HFF-Myc (cell line): ENCODE measurements at regions not wholly inside any gene's neighbourhood (a gene's known extent, or its start where the extent isn't known, plus 50 kb on each side); places are given as distances from the start of the nearest gene placed in this dataset.

Experiments
- DNase-seq: peaks from one replicate; pipeline ENCODE4 v3.0.0-alpha.2; 2011; ENCODE audit warnings: low read depth; ENCODE audit errors: extremely low read depth
- H3K4me3 ChIP-seq: replicated peaks from 2 replicates; pipeline ENCODE4 v1.5.1; 2011; ENCODE audit warnings: low read depth, mild to moderate bottlenecking, control low read depth, low read length
- CTCF ChIP-seq: IDR thresholded peaks from 2 replicates; pipeline ENCODE4 v1.5.1; 2012; ENCODE audit warnings: mild to moderate bottlenecking, low read depth, low read length, control low read depth; ENCODE audit errors: missing control alignments

GRCh38 chr7:113717739-113718138 lies 201.1 kb downstream of the PPP1R3A start:
- TF ChIP-seq CTCF: no peak
- no peak overlapping the region for H3K4me3 ChIP-seq
- DNase-seq: no peak

GRCh38 chr7:113715981-113716856 lies 202.6 kb downstream of the PPP1R3A start:
- no peak for DNase-seq
- no peak for TF ChIP-seq CTCF
- no peak overlapping the region for H3K4me3 ChIP-seq

GRCh38 chr7:113715262-113715661 lies 203.5 kb downstream of the PPP1R3A start:
- TF ChIP-seq CTCF: no peak
- no peak overlapping the region for H3K4me3 ChIP-seq

DNA sequence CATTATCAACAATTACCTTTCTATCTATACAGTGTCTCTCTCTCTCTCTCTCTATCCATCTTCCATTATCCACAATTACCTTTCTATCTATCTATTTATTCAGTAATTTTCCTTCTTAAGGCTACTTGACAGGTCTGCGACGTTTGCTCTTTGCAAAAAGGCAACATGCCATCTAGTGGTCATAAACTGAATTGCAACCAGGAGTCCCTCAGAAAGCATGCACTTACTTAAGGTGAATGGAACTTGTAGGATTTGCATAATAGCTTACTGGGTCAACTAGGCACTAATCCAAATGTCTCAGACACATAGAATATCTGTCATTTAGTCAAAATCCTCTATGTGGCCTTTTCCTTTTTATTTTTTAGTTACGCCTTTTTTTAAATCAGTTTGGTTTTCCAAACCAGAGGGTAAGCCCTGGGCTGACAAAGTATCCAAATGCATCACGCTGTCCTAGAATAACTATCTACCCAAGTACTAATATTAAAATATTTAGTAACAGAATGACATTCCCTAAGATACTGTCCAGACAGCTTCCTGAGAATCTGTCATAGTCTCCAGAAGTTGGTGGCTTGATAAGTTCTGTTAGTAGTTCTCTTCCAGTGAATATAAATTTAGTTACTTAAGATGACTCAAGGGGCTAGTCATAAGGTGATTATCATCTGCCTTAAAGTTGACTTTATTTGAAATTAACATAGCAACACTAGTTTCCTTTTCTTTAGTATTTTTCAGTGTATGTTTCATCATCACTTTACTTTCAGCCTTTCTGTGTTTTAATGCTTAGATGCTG lies 208.3 kb downstream of the PPP1R3A start:
- peak; percentile 94 for TF ChIP-seq CTCF
- no peak overlapping the region for H3K4me3 ChIP-seq
- peak; percentile 74 for DNase-seq

More at GRCh38 chr7:113715262-113715661, 203.5 kb downstream of the PPP1R3A start:
- no peak for DNase-seq

GRCh38 chr7:113705439-113705838 lies 213.4 kb downstream of the PPP1R3A start:
- DNase-seq: no peak
- no peak overlapping the region for H3K4me3 ChIP-seq
- TF ChIP-seq CTCF: no peak

DNA sequence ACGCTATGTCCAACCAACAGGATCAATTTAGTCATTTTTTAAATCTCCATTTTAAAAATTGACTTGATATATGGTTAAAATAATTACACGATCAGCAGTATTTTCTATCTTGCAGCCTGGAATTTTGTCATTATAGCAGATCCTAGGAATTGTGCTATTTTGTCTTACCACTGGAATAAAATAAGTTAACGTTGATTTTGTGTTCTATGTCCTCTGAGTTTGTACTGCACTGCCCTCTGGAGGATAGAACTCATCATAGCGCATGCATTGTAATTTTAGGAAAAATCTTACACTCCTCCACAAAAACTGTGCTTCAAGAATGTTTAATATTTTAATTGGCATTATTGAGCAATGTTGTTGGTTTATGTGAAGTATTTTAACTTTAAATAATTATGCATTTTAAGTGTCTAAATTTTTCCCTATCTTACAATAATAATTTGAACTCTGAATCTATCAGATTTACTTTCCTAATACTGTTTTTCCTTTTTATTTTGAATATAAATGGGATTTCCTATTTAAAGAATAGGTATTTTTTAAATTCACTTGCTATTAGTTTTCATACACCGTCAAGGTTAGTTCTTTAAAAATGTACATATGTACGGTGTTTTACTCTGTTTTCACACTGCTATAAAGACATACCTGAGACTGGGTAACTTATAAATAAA lies 220.1 kb downstream of the PPP1R3A start:
- TF ChIP-seq CTCF: peak; percentile 60
- no peak overlapping the region for H3K4me3 ChIP-seq
- no peak for DNase-seq
